Ovary (tissue), 7 donors: ENCODE measurements at regions not wholly inside any gene's neighbourhood (a gene's known extent, or its start where the extent isn't known, plus 50 kb on each side); places are given as distances from the start of the nearest gene placed in this dataset.

Experiments
- DNase-seq, 5 donors: peaks; one replicate each; pipeline ENCODE4 v3.0.0-alpha.2; 2019 to 2020
- H3K27ac ChIP-seq, 2 donors: fragments of 200-600 bp; one replicate each; pipeline versions ENCODE4 v1.5.1 to v1.8.0; 2019 to 2022
- H3K27me3 ChIP-seq: fragments of 200-600 bp; one replicate; pipeline ENCODE4 v1.8.0; 2022
- H3K36me3 ChIP-seq: fragments of 200-600 bp; sonication (generic); one replicate; pipeline ENCODE4 v1.5.1; 2019
- H3K4me1 ChIP-seq: one replicate; pipeline ENCODE4 v1.8.1; 2013; ENCODE audit warnings: mild to moderate bottlenecking, moderate library complexity; ENCODE audit not compliant: insufficient read depth
- H3K4me3 ChIP-seq: fragments of 200-600 bp; sonication (generic); one replicate; pipeline ENCODE4 v1.5.1; 2017
- H3K9me3 ChIP-seq, 2 donors: fragments of 200-600 bp in 1 of 2; sonication (generic) in 1 of 2; one replicate each; pipeline versions ENCODE4 v1.5.1 to v1.8.1; 2013 to 2019; ENCODE audit warnings: mild to moderate bottlenecking in 1 of 2, moderate library complexity in 1 of 2
- EP300 ChIP-seq: sonication (generic); formaldehyde crosslinking; IDR thresholded peaks from one replicate; pipeline ENCODE4 v1.6.1; 2017; ENCODE audit warnings: antibody characterized with exemption
- POLR2A ChIP-seq: fragments of 450-650 bp; IDR thresholded peaks from one replicate; pipeline ENCODE4 v1.6.1; 2017; ENCODE audit warnings: antibody characterized with exemption, mild to moderate bottlenecking, moderate library complexity
- WGBS, 3 donors: extraction: QIAGEN DNeasy Blood & Tissue Kit in 1 of 3; methylation state at CpG; one replicate each; pipeline versions ENCODE4 v1.1.5 to v1.1.7; 2013 to 2017; 5-methylcytosine and 5-hydroxymethylcytosine counted together
- intact Hi-C, 4 donors: fragments of 100-400 bp; cut with DNase I; formaldehyde crosslinking; loops; one replicate each; pipeline versions ENCODE4 v1.11.0 to v1.15.1; 2022 to 2023
- TF ChIP-seq, protein P1 (sequence below), 3 donors: fragments of 450-650 bp in 2 of 3; fragments of 200-600 bp in 1 of 3; IDR thresholded peaks; one replicate each; pipeline versions ENCODE4 v1.5.1 to v1.8.0; 2016 to 2022; ENCODE audit warnings: antibody characterized with exemption in 3 of 3, mild to moderate bottlenecking in 1 of 3
- donor health status: DM: no; HTN: no; CAD: no; lungs with moderate emphysema.
- donor health status: DM: no; HTN: no; CAD: no.
- donor health status: Bipolar disorder and iron deficiency.
- donor health status: DM: no; HTN: no; CAD: no.
- donor health status: DM: yes; HTN: yes; CAD: no.

DNA sequence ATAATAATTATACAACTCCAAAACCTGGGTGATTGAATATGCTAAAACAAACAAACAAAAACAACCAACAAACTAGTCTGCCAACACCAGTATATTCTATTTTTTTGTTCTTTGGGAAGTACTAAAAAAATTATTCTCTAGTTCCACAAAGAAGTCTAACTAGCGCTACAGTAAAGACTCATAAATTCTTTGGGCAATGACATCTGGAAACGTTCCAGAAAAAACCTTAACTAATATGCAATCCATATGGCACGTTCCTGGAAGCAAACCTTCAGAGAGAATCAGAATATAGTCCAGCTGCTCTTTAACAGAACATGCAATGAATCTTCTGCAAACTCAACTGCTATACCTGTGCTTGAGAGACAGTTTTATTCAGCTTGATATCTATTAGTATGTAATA lies 500.1 kb downstream of the TRAM1L1 start:
- intact Hi-C loops = no loop called here
- no peak overlapping the region for H3K27ac ChIP-seq
- TF ChIP-seq, protein P1, sequence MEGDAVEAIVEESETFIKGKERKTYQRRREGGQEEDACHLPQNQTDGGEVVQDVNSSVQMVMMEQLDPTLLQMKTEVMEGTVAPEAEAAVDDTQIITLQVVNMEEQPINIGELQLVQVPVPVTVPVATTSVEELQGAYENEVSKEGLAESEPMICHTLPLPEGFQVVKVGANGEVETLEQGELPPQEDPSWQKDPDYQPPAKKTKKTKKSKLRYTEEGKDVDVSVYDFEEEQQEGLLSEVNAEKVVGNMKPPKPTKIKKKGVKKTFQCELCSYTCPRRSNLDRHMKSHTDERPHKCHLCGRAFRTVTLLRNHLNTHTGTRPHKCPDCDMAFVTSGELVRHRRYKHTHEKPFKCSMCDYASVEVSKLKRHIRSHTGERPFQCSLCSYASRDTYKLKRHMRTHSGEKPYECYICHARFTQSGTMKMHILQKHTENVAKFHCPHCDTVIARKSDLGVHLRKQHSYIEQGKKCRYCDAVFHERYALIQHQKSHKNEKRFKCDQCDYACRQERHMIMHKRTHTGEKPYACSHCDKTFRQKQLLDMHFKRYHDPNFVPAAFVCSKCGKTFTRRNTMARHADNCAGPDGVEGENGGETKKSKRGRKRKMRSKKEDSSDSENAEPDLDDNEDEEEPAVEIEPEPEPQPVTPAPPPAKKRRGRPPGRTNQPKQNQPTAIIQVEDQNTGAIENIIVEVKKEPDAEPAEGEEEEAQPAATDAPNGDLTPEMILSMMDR (IDR thresholded peaks at IDR 0.05) = no peak
- TF ChIP-seq POLR2A = no peak
- no peak for TF ChIP-seq EP300
- DNase-seq = no peak
- H3K4me3 ChIP-seq = no peak overlapping the region
- WGBS, 3 donors = 23 to 29% (median 26%) methylated on average over 3 of the region's 3 CpGs
- no peaks in the 10 kb centered on the region for H3K27me3 ChIP-seq
- no peaks in the 10 kb centered on the region for H3K9me3 ChIP-seq
- H3K4me1 ChIP-seq = no peaks in the 10 kb centered on the region
- H3K36me3 ChIP-seq = no peaks in the 10 kb centered on the region

DNA sequence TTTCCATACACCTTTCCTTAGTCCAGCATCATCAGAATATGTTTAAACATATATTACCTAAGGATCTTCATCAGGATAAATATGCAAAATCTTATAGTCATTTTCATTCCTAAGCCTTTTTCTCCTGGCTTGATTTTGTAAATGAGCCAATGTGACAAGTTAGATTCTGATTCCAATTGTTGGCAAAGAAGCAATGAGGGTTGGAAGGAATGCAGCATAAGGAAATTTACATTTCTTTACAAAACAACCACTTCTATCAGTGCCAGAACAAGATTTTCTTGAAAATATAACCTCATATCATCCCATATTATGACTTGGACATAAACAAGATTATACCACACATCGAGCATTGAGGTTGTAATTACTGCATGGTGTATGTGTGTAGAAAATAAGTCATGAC lies 508.1 kb downstream of the TRAM1L1 start:
- no peak overlapping the region for H3K27ac ChIP-seq
- TF ChIP-seq EP300 = no peak
- no peak for TF ChIP-seq POLR2A
- TF ChIP-seq, protein P1 (IDR thresholded peaks at IDR 0.05) = no peak
- no peaks in the 10 kb centered on the region for H3K27me3 ChIP-seq
- no peak for DNase-seq
- no peaks in the 10 kb centered on the region for H3K4me1 ChIP-seq
- 15 to 39% (median 17%) methylated on average over 1 of the region's 1 CpG for WGBS, 3 donors
- H3K4me3 ChIP-seq = no peak overlapping the region
- intact Hi-C loops = no loop called here
- no peaks in the 10 kb centered on the region for H3K36me3 ChIP-seq
- H3K9me3 ChIP-seq = no peaks in the 10 kb centered on the region

DNA sequence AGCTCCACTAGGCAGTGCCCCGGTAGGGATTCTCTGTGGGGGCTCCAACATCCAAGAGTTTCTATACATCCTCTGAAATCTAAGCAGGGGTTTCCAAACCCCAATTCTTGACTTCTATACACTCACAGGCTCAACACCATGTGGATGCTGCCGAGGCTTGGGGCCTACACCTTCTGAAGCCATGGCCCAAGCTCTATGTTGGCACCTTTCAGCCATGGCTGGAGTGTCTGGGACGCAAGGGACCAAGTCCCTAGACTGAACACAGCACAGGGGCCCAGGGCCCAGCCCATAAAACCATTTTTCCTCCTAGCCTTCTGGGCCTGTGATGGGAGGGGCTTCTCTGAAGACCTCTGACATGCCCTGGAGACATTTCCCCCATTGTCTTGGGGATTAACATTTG lies 511.8 kb downstream of the TRAM1L1 start:
- TF ChIP-seq POLR2A (no peak), EP300 (no peak)
- TF ChIP-seq, protein P1 (IDR thresholded peaks at IDR 0.05) = no peak
- Histone ChIP-seq H3K27ac (no peak overlapping the region), H3K9me3 (no peaks in the 10 kb centered on the region), H3K4me1 (no peaks in the 10 kb centered on the region), H3K4me3 (no peak overlapping the region), H3K36me3 (no peaks in the 10 kb centered on the region), H3K27me3 (no peaks in the 10 kb centered on the region)
- 57 to 83% (median 67%) methylated on average over 3 of the region's 3 CpGs for WGBS, 3 donors
- no peak for DNase-seq
- intact Hi-C loops = no loop called here

DNA sequence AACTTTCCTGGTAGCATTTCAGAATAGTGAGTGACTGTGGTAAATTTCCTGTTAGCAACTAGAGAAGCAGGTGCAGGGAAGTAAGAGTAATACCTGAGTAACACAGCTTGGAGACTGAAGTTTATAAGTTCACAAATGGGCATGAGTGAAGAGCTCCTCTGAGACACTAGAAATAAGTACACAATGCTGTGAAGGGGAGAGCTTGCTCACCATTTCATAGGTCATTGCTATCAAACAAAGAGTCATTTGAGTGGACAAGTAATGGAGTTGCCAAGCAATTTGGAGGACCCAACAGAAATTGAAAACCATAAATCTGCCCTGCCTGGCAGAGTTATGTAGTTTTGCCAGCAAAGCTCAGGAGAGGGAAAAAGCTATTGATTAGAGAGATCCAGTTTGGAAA lies 523.6 kb downstream of the TRAM1L1 start:
- TF ChIP-seq, protein P1 (IDR thresholded peaks at IDR 0.05) = no peak
- TF ChIP-seq EP300 = no peak
- TF ChIP-seq POLR2A = no peak
- H3K27me3 ChIP-seq = no peaks in the 10 kb centered on the region
- no peak overlapping the region for H3K27ac ChIP-seq
- no peak overlapping the region for H3K4me3 ChIP-seq
- no peak for DNase-seq
- H3K4me1 ChIP-seq = no peaks in the 10 kb centered on the region
- intact Hi-C loops = no loop called here
- H3K36me3 ChIP-seq = no peaks in the 10 kb centered on the region
- no peaks in the 10 kb centered on the region for H3K9me3 ChIP-seq

DNA sequence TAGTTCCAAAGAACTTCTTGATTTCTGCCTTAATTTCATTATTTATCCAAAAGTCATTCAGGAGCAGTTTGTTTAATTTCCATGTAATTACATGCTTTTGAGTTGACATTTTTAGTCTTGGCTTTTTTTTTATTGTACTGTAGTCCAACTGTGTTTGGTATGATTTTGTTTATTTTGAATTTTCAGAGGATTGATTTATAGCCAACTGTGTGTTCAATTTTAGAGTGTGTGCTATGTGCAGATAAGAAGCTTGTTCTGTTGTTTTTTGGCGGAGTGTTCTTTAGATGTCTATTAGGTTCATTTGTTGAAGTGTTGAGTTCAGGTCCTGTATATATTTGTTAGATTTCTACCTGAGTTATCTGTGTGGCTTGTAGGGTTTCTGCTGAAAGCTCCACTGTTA lies 533.6 kb downstream of the TRAM1L1 start:
- WGBS, 3 donors = 80 to 88% (median 80%) methylated on average over 1 of the region's 1 CpG
- TF ChIP-seq POLR2A = no peak
- TF ChIP-seq EP300 = no peak
- TF ChIP-seq, protein P1 (IDR thresholded peaks at IDR 0.05) = no peak
- no peak for DNase-seq

More for the DNA sequence above, 533.6 kb downstream of the TRAM1L1 start:
- no peaks in the 10 kb centered on the region for H3K27me3 ChIP-seq
- intact Hi-C loops = no loop called here
- H3K27ac ChIP-seq = no peak overlapping the region
- no peak overlapping the region for H3K4me3 ChIP-seq
- H3K4me1 ChIP-seq = no peaks in the 10 kb centered on the region
- H3K36me3 ChIP-seq = no peaks in the 10 kb centered on the region
- H3K9me3 ChIP-seq = no peaks in the 10 kb centered on the region
